ENCODE measurements at regions not wholly inside any gene's neighbourhood (a gene's known extent, or its start where the extent isn't known, plus 50 kb on each side); places are given as distances from the start of the nearest gene placed in this dataset.

- DNase-seq: no peak
Measured at GRCh38 chrX:21056622-21057021, 317.6 kb upstream of the CNKSR2 start.

- DNase-seq: no peak
Measured at GRCh38 chrX:21047034-21047455, 327.2 kb upstream of the CNKSR2 start.

GRCh38 chrX:21014326-21014725 is 359.9 kb upstream of the CNKSR2 start:
- no peak for DNase-seq

- DNase-seq: no peak
Measured at GRCh38 chrX:21004835-21005234, 369.4 kb upstream of the CNKSR2 start.

- DNase-seq: no peak
Measured at GRCh38 chrX:20995829-20996228, 378.4 kb upstream of the CNKSR2 start.

GRCh38 chrX:20989361-20989760 is 384.9 kb upstream of the CNKSR2 start:
- DNase-seq: no peak

GRCh38 chrX:20988804-20989203 is 385.4 kb upstream of the CNKSR2 start:
- no peak for DNase-seq

- DNase-seq: no peak
Measured at GRCh38 chrX:20988118-20988517, 386.1 kb upstream of the CNKSR2 start.

GRCh38 chrX:20980426-20980825 is 393.8 kb upstream of the CNKSR2 start:
- DNase-seq: no peak

- DNase-seq: no peak
Measured at GRCh38 chrX:20974326-20974725, 399.9 kb upstream of the CNKSR2 start.

GRCh38 chrX:20973038-20973437 is 401.2 kb upstream of the CNKSR2 start:
- DNase-seq: no peak

- DNase-seq: no peak
Measured at GRCh38 chrX:20971250-20971649, 403.0 kb upstream of the CNKSR2 start.

- DNase-seq: no peak
Measured at GRCh38 chrX:20969565-20969964, 404.7 kb upstream of the CNKSR2 start.

GRCh38 chrX:20968996-20969395 is 405.2 kb upstream of the CNKSR2 start:
- no peak for DNase-seq

- no peak for DNase-seq
Measured at GRCh38 chrX:20967725-20968124, 406.5 kb upstream of the CNKSR2 start.

- no peak for DNase-seq
Measured at GRCh38 chrX:20965270-20966044, 408.8 kb upstream of the CNKSR2 start.

GRCh38 chrX:20954014-20954413 is 420.2 kb upstream of the CNKSR2 start:
- no peak for DNase-seq

- no peak for DNase-seq
Measured at GRCh38 chrX:20952180-20952579, 422.0 kb upstream of the CNKSR2 start.

GRCh38 chrX:20951016-20951810 is 423.0 kb upstream of the CNKSR2 start:
- no peak for DNase-seq

GRCh38 chrX:20947411-20947912 is 426.8 kb upstream of the CNKSR2 start:
- DNase-seq: no peak

- DNase-seq: no peak
Measured at GRCh38 chrX:20913760-20914159, 460.5 kb upstream of the CNKSR2 start.

GRCh38 chrX:20906571-20906970 is 467.6 kb upstream of the CNKSR2 start:
- DNase-seq: no peak

- DNase-seq: no peak
Measured at GRCh38 chrX:20884565-20884964, 489.7 kb upstream of the CNKSR2 start.

- no peak for DNase-seq
Measured at GRCh38 chrX:20863649-20864048, 510.6 kb upstream of the CNKSR2 start.
